Panc1 (cell line): ENCODE measurements at regions not wholly inside any gene's neighbourhood (a gene's known extent, or its start where the extent isn't known, plus 50 kb on each side); places are given as distances from the start of the nearest gene placed in this dataset.

ENCODE experiments used
- ATAC-seq: fragments of 200-7000 bp; cut with Tn5 transposase; 2 replicates; pipeline ENCODE4 v1.9.1; 2020; ENCODE audit warnings: mild to moderate bottlenecking, moderate library complexity
- BruUV-seq: library from RNA; stranded (reverse); fragments of 400-500 nt; replicated peaks from 2 replicates; lab custom pipeline; 2021; lab: Mats Ljungman, UMichigan
- CTCF ChIA-PET: fragments of 300-600 bp; sonication (Branson Sonifier 250); formaldehyde crosslinking; loops from one replicate; lab custom pipeline; 2022; ENCODE audit warnings: antibody characterized with exemption; lab: Charles Lee
- POLR2A ChIA-PET: fragments of 300-600 bp; sonication (Branson Sonifier 250); formaldehyde crosslinking; loops from one replicate; lab custom pipeline; 2022; ENCODE audit warnings: antibody characterized with exemption; lab: Charles Lee
- DNase-seq: peaks from one replicate; pipeline ENCODE4 v3.0.0-alpha.2; 2010; ENCODE audit warnings: low read depth, low spot score
- H3K27ac ChIP-seq: 2 replicates; pipeline ENCODE4 v1.5.1; 2011; ENCODE audit warnings: mild to moderate bottlenecking, low read length, inconsistent platforms
- H3K27me3 ChIP-seq: fragments of 200-500 bp; sonication (Bioruptor generic); 2 replicates; pipeline ENCODE4 v1.6.0; 2014; ENCODE audit warnings: low read length, inconsistent platforms; ENCODE audit not compliant: control insufficient read depth, insufficient read depth
- H3K36me3 ChIP-seq: fragments of 200-500 bp; sonication (Bioruptor generic); 2 replicates; pipeline ENCODE4 v1.5.1; 2014; ENCODE audit warnings: inconsistent platforms, mild to moderate bottlenecking, low read length, moderate library complexity; ENCODE audit not compliant: control insufficient read depth, insufficient read depth
- H3K4me1 ChIP-seq: 2 replicates; pipeline ENCODE4 v1.5.1; 2011; ENCODE audit warnings: inconsistent platforms, mild to moderate bottlenecking, low read length, moderate library complexity; ENCODE audit not compliant: control insufficient read depth, insufficient read depth
- H3K4me3 ChIP-seq, 2 experiments: 2 replicates each; pipeline ENCODE4 v1.5.1; 2011 to 2012; ENCODE audit warnings: low read depth in 2 of 2, low read length in 2 of 2, mild to moderate bottlenecking in 2 of 2, inconsistent platforms in 1 of 2, moderate library complexity in 1 of 2
- H3K9me3 ChIP-seq: fragments of 200-500 bp; sonication (Bioruptor generic); 2 replicates; pipeline ENCODE4 v1.5.1; 2014; ENCODE audit warnings: low read depth, mild to moderate bottlenecking, inconsistent platforms, low read length, moderate library complexity; ENCODE audit not compliant: control insufficient read depth, insufficient read depth
- POLR2AphosphoS5 ChIP-seq: IDR thresholded peaks from 2 replicates; pipeline ENCODE4 v1.6.1; 2012; ENCODE audit warnings: mild to moderate bottlenecking, low read depth, low read length, moderate library complexity
- SIN3A ChIP-seq: IDR thresholded peaks from 2 replicates; pipeline ENCODE4 v1.6.1; 2012; ENCODE audit warnings: low read depth, mild to moderate bottlenecking, low read length, moderate library complexity, borderline replicate concordance; ENCODE audit not compliant: insufficient read depth
- TCF7L2 ChIP-seq: IDR thresholded peaks from 2 replicates; pipeline ENCODE4 v1.6.1; 2011; ENCODE audit warnings: mild to moderate bottlenecking, low read depth, low read length, inconsistent platforms
- in situ Hi-C: cut with HindIII; loops from 2 replicates; pipeline ENCODE4 v1.10.0; 2016; ENCODE audit warnings: low sequenced_read_pairs, low pct_unique_long_range_greater_than_20kb
- intact Hi-C: fragments of 100-400 bp; cut with micrococcal nuclease; formaldehyde crosslinking; loops from one replicate; pipeline ENCODE4 v1.10.0; 2022; ENCODE audit not compliant: unreplicated experiment
- TF ChIP-seq, protein P1 (sequence below): fragments of 450-650 bp; IDR thresholded peaks from 2 replicates; pipeline ENCODE4 v1.5.1; 2017; ENCODE audit warnings: mild to moderate bottlenecking
- TF ChIP-seq, protein P2 (sequence below), 2 experiments: IDR thresholded peaks; 2 replicates each; pipeline ENCODE4 v1.6.1; 2011 to 2012; ENCODE audit warnings: low read depth in 2 of 2, control low read depth in 1 of 2, low read length in 1 of 2, mild to moderate bottlenecking in 1 of 2, moderate library complexity in 1 of 2; ENCODE audit not compliant: insufficient read depth in 1 of 2

DNA sequence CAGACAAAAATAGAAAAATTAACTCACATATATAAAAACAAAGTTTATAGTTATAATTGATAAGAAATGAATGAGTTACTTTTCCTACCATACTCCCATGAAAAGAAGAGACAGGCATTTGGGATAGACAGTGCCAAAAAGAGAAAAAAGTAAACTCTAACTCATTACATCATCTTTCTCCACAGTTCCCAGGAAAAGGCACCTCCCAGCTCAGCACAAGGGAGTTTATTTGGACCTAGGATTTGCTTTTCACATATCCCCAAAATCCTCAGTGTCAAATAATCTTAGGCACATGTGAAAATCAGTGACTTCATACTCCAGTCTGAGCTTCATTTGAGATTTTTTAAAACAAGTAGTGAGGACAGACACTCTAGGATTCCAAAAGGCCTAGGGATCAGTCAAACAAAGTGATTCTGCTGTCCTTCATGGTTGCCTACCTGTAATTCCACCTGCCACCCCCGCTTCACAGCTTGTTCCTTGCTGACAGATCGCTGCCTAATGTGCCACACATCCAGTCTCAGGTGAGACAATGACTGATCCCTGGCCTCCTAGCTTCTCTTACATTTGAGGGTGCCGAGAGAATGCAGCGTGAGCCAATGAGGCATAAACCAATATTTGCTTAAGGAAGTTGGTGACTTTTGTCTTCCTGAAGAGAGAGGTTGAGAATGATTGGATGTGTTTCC lies 573.7 kb downstream of the TBL1XR1 start:
- H3K4me3 ChIP-seq = no peak overlapping the region
- H3K4me1 ChIP-seq = no peaks in the 10 kb centered on the region
- in situ Hi-C loops = no loop called here
- no TSS peak for BruUV-seq
- H3K36me3 ChIP-seq = no peaks in the 10 kb centered on the region
- H3K27me3 ChIP-seq = no peaks in the 10 kb centered on the region
- POLR2A ChIA-PET = no interaction called here
- ATAC-seq = no peak
- intact Hi-C loops = no loop called here
- DNase-seq = no peak
- no peak overlapping the region for H3K27ac ChIP-seq
- CTCF ChIA-PET = no interaction called here
- TF ChIP-seq POLR2AphosphoS5 = no peak
- TF ChIP-seq SIN3A = no peak
- no peak for TF ChIP-seq TCF7L2
- TF ChIP-seq, protein P1, sequence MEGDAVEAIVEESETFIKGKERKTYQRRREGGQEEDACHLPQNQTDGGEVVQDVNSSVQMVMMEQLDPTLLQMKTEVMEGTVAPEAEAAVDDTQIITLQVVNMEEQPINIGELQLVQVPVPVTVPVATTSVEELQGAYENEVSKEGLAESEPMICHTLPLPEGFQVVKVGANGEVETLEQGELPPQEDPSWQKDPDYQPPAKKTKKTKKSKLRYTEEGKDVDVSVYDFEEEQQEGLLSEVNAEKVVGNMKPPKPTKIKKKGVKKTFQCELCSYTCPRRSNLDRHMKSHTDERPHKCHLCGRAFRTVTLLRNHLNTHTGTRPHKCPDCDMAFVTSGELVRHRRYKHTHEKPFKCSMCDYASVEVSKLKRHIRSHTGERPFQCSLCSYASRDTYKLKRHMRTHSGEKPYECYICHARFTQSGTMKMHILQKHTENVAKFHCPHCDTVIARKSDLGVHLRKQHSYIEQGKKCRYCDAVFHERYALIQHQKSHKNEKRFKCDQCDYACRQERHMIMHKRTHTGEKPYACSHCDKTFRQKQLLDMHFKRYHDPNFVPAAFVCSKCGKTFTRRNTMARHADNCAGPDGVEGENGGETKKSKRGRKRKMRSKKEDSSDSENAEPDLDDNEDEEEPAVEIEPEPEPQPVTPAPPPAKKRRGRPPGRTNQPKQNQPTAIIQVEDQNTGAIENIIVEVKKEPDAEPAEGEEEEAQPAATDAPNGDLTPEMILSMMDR = no peak
- TF ChIP-seq, protein P2, sequence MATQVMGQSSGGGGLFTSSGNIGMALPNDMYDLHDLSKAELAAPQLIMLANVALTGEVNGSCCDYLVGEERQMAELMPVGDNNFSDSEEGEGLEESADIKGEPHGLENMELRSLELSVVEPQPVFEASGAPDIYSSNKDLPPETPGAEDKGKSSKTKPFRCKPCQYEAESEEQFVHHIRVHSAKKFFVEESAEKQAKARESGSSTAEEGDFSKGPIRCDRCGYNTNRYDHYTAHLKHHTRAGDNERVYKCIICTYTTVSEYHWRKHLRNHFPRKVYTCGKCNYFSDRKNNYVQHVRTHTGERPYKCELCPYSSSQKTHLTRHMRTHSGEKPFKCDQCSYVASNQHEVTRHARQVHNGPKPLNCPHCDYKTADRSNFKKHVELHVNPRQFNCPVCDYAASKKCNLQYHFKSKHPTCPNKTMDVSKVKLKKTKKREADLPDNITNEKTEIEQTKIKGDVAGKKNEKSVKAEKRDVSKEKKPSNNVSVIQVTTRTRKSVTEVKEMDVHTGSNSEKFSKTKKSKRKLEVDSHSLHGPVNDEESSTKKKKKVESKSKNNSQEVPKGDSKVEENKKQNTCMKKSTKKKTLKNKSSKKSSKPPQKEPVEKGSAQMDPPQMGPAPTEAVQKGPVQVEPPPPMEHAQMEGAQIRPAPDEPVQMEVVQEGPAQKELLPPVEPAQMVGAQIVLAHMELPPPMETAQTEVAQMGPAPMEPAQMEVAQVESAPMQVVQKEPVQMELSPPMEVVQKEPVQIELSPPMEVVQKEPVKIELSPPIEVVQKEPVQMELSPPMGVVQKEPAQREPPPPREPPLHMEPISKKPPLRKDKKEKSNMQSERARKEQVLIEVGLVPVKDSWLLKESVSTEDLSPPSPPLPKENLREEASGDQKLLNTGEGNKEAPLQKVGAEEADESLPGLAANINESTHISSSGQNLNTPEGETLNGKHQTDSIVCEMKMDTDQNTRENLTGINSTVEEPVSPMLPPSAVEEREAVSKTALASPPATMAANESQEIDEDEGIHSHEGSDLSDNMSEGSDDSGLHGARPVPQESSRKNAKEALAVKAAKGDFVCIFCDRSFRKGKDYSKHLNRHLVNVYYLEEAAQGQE (IDR thresholded peaks at IDR 0.05; ENCODE audit: insufficient read depth in 1 of 2, low read depth in 2 of 2, low read length in 1 of 2) = no peak
- H3K9me3 ChIP-seq = no peaks in the 10 kb centered on the region

DNA sequence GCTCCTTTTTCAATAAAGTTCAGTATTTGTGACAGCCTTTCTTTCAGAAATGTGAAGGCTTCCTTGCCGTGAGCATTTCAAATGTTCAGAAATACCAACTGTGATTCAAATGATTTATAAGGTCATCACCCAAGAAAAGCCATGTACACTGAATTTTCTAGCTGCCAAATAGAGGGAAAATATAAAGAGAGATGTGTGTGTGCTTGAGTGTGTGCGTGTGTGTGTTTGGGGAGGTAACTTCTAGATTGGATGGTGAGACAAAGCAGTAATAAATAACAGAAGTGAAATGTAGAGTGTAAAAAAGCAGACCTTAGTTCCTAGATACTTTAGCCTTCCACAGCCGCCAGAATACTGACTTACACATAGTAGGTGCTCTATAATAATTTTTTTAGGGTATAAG lies 577.4 kb downstream of the TBL1XR1 start:
- H3K27ac ChIP-seq = no peak overlapping the region
- H3K4me1 ChIP-seq = no peaks in the 10 kb centered on the region
- no TSS peak for BruUV-seq
- H3K4me3 ChIP-seq = no peak overlapping the region
- intact Hi-C loops (no loop called here), in situ Hi-C loops (no loop called here)
- no peaks in the 10 kb centered on the region for H3K27me3 ChIP-seq
- no peaks in the 10 kb centered on the region for H3K36me3 ChIP-seq
- CTCF ChIA-PET = no interaction called here
- H3K9me3 ChIP-seq = no peaks in the 10 kb centered on the region
- DNase-seq = no peak
- ATAC-seq = no peak
- POLR2A ChIA-PET = no interaction called here
- TF ChIP-seq TCF7L2 (no peak), SIN3A (no peak), POLR2AphosphoS5 (no peak)
- TF ChIP-seq, protein P2 (IDR thresholded peaks at IDR 0.05; ENCODE audit: insufficient read depth in 1 of 2, low read depth in 2 of 2, low read length in 1 of 2) = no peak
- TF ChIP-seq, protein P1 = no peak
